ENCODE measurements at regions not wholly inside any gene's neighbourhood (a gene's known extent, or its start where the extent isn't known, plus 50 kb on each side); places are given as distances from the start of the nearest gene placed in this dataset.

DNA sequence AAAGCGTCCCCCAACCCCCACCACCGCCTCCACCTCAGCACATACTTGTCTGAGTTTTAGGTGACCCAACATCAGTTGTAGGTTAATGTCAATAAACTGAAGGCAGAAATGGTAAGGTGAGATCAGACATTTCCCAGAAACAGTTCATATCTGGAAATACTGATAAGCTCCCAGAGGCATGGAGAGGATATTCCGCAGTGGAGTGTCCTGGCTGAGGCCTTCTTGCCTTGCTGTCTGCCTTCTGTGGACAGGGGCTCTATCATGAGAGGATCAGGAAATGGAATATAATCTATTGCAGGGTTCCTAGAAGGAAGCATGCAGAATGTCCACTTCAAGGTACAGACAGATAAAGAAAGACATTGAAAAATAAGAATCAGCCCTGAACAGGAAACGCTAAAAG, 473.3 kb upstream of the MKI67 start (continued):
- no peak for TF ChIP-seq HMG20B (CRISPR knock-in tag; IDR thresholded peaks at IDR 0.05)
- no peak for TF ChIP-seq U2AF2 (optimal IDR thresholded peaks at IDR 0.05; ENCODE audit: low read depth, low read length)
- no peak for TF ChIP-seq TEAD1 (CRISPR knock-in tag; IDR thresholded peaks at IDR 0.05)
- no peak for TF ChIP-seq ELK1 (CRISPR knock-in tag; IDR thresholded peaks at IDR 0.05)
- TF ChIP-seq ELF1 (tag; IDR thresholded peaks at IDR 0.05) = no peak
- TF ChIP-seq ZNF23 (CRISPR knock-in tag; IDR thresholded peaks at IDR 0.05) = no peak
- no peak for TF ChIP-seq ELF2 (CRISPR knock-in tag; IDR thresholded peaks at IDR 0.05)
- TF ChIP-seq SRF (CRISPR knock-in tag; IDR thresholded peaks at IDR 0.05) = no peak
- no peak for TF ChIP-seq EZH2 (IDR thresholded peaks at IDR 0.05; ENCODE audit: borderline replicate concordance, low read depth, low read length)
- TF ChIP-seq THAP7 (CRISPR knock-in tag; IDR thresholded peaks at IDR 0.05) = no peak
- TF ChIP-seq HDAC3 (IDR thresholded peaks at IDR 0.05; ENCODE audit: borderline replicate concordance, partially characterized antibody) = peak; percentile 82
- no peak for TF ChIP-seq RBM15 (IDR thresholded peaks at IDR 0.05; ENCODE audit: insufficient read depth, low read length)
- TF ChIP-seq EP400 (IDR thresholded peaks at IDR 0.05) = peak; percentile 12; the same call in 1 of the 2 replicates
- TF ChIP-seq MLLT1 (IDR thresholded peaks at IDR 0.05) = no peak
- no peak for TF ChIP-seq TRIM28 (IDR thresholded peaks at IDR 0.05)
- no peak for TF ChIP-seq MAFF (IDR thresholded peaks at IDR 0.05; ENCODE audit: low read length)
- TF ChIP-seq SNIP1 (IDR thresholded peaks at IDR 0.05; ENCODE audit: low read depth) = no peak
- TF ChIP-seq, protein P1, sequence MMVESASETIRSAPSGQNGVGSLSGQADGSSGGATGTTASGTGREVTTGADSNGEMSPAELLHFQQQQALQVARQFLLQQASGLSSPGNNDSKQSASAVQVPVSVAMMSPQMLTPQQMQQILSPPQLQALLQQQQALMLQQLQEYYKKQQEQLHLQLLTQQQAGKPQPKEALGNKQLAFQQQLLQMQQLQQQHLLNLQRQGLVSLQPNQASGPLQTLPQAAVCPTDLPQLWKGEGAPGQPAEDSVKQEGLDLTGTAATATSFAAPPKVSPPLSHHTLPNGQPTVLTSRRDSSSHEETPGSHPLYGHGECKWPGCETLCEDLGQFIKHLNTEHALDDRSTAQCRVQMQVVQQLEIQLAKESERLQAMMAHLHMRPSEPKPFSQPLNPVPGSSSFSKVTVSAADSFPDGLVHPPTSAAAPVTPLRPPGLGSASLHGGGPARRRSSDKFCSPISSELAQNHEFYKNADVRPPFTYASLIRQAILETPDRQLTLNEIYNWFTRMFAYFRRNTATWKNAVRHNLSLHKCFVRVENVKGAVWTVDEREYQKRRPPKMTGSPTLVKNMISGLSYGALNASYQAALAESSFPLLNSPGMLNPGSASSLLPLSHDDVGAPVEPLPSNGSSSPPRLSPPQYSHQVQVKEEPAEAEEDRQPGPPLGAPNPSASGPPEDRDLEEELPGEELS (CRISPR knock-in tag; IDR thresholded peaks at IDR 0.05; ENCODE audit: borderline replicate concordance) = no peak
- no peak for TF ChIP-seq ZNF766 (CRISPR knock-in tag; conservative IDR thresholded peaks at IDR 0.05)
- TF ChIP-seq TSHZ1 (CRISPR knock-in tag; IDR thresholded peaks at IDR 0.05) = no peak
- TF ChIP-seq ESRRA (IDR thresholded peaks at IDR 0.05; ENCODE audit: borderline replicate concordance, low read depth) = no peak

Data from K562 (cell line).